ENCODE measurements at regions not wholly inside any gene's neighbourhood (a gene's known extent, or its start where the extent isn't known, plus 50 kb on each side); places are given as distances from the start of the nearest gene placed in this dataset.
A peak's percentile ranks its signal among the peaks of the same experiment; 100 is the strongest.

GRCh38 chr5:174336479-174336878 lies 291.0 kb downstream of the NSG2 start:
- peaks cover 51% of the 10 kb centered on the region for H3K4me1 Mint-ChIP-seq
- H3K4me3 ChIP-seq (ENCODE audit: low read length): no peak overlapping the region
- no peak overlapping the region for H3K9ac ChIP-seq (ENCODE audit: extremely low read depth, low read length, poor library complexity, severe bottlenecking)
- no peaks in the 10 kb centered on the region for H3K27me3 Mint-ChIP-seq (ENCODE audit: insufficient read depth)
- no peaks in the 10 kb centered on the region for H3K36me3 Mint-ChIP-seq (ENCODE audit: low read depth)
- H3K9me3 ChIP-seq (ENCODE audit: control insufficient read depth, low read length): no peaks in the 10 kb centered on the region
- no peak for DNase-seq
- H3K4me3 Mint-ChIP-seq: no peak overlapping the region
- H3K27me3 ChIP-seq (ENCODE audit: control insufficient read depth, insufficient read depth, low read length, poor library complexity, severe bottlenecking): no peaks in the 10 kb centered on the region
- no peak overlapping the region for H3K27ac Mint-ChIP-seq
- 95 to 100% methylated on average over 3 to 5 of the region's 5 CpGs for WGBS, 2 experiments (ENCODE audit: insufficient coverage in 1 of 2, insufficient read length in 1 of 2)
- H3K9me3 Mint-ChIP-seq: no peaks in the 10 kb centered on the region
- TF ChIP-seq, protein P1, sequence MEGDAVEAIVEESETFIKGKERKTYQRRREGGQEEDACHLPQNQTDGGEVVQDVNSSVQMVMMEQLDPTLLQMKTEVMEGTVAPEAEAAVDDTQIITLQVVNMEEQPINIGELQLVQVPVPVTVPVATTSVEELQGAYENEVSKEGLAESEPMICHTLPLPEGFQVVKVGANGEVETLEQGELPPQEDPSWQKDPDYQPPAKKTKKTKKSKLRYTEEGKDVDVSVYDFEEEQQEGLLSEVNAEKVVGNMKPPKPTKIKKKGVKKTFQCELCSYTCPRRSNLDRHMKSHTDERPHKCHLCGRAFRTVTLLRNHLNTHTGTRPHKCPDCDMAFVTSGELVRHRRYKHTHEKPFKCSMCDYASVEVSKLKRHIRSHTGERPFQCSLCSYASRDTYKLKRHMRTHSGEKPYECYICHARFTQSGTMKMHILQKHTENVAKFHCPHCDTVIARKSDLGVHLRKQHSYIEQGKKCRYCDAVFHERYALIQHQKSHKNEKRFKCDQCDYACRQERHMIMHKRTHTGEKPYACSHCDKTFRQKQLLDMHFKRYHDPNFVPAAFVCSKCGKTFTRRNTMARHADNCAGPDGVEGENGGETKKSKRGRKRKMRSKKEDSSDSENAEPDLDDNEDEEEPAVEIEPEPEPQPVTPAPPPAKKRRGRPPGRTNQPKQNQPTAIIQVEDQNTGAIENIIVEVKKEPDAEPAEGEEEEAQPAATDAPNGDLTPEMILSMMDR (conservative IDR thresholded peaks at IDR 0.05): no peak
- H3K36me3 ChIP-seq (ENCODE audit: control insufficient read depth, insufficient read depth, low read length): no peaks in the 10 kb centered on the region
- H3K27ac ChIP-seq (ENCODE audit: low read depth, low read length): peak overlapping the region; percentile 27
- peaks cover 20% of the 10 kb centered on the region for H3K4me1 ChIP-seq (ENCODE audit: control insufficient read depth, insufficient read depth, low read length)

- peak; percentile 72 for DNase-seq
Measured at GRCh38 chr5:174337276-174338184, 292.0 kb downstream of the NSG2 start.

GRCh38 chr5:174338185-174339010 lies 292.9 kb downstream of the NSG2 start:
- peak; percentile 55 for DNase-seq
- Histone ChIP-seq H3K36me3 (ENCODE audit: control insufficient read depth, insufficient read depth, low read length) (no peaks in the 10 kb centered on the region), H3K4me3 (ENCODE audit: low read length) (no peak overlapping the region), H3K27ac (ENCODE audit: low read depth, low read length) (peak overlapping the region; percentile 27), H3K27me3 (ENCODE audit: control insufficient read depth, insufficient read depth, low read length, poor library complexity, severe bottlenecking) (no peaks in the 10 kb centered on the region), H3K9me3 (ENCODE audit: control insufficient read depth, low read length) (no peaks in the 10 kb centered on the region), H3K4me1 (ENCODE audit: control insufficient read depth, insufficient read depth, low read length) (peaks cover 20% of the 10 kb centered on the region), H3K9ac (ENCODE audit: extremely low read depth, low read length, poor library complexity, severe bottlenecking) (peak overlapping the region; percentile 17)
- H3K4me1 Mint-ChIP-seq: peaks cover 51% of the 10 kb centered on the region
- H3K27ac Mint-ChIP-seq: peak overlapping the region; percentile 86
- no peaks in the 10 kb centered on the region for H3K9me3 Mint-ChIP-seq
- H3K4me3 Mint-ChIP-seq: peak overlapping the region; percentile 27
- TF ChIP-seq, protein P1 (conservative IDR thresholded peaks at IDR 0.05): no peak
- 58 to 75% methylated on average over 12 to 13 of the region's 13 CpGs for WGBS, 2 experiments (ENCODE audit: insufficient coverage in 1 of 2, insufficient read length in 1 of 2)
- no peaks in the 10 kb centered on the region for H3K27me3 Mint-ChIP-seq (ENCODE audit: insufficient read depth)
- H3K36me3 Mint-ChIP-seq (ENCODE audit: low read depth): no peaks in the 10 kb centered on the region

More at GRCh38 chr5:174337276-174338184, 292.0 kb downstream of the NSG2 start:
- Mint-ChIP-seq H3K36me3 (ENCODE audit: low read depth) (no peaks in the 10 kb centered on the region), H3K4me1 (peaks cover 51% of the 10 kb centered on the region), H3K27ac (peak overlapping the region; percentile 86), H3K4me3 (peak overlapping the region; percentile 27), H3K27me3 (ENCODE audit: insufficient read depth) (no peaks in the 10 kb centered on the region), H3K9me3 (no peaks in the 10 kb centered on the region)
- 38 to 43% methylated on average over 11 to 17 of the region's 18 CpGs for WGBS, 2 experiments (ENCODE audit: insufficient coverage in 1 of 2, insufficient read length in 1 of 2)
- H3K27me3 ChIP-seq (ENCODE audit: control insufficient read depth, insufficient read depth, low read length, poor library complexity, severe bottlenecking): no peaks in the 10 kb centered on the region
- no peaks in the 10 kb centered on the region for H3K36me3 ChIP-seq (ENCODE audit: control insufficient read depth, insufficient read depth, low read length)
- no peaks in the 10 kb centered on the region for H3K9me3 ChIP-seq (ENCODE audit: control insufficient read depth, low read length)
- H3K4me3 ChIP-seq (ENCODE audit: low read length): no peak overlapping the region
- TF ChIP-seq, protein P1 (conservative IDR thresholded peaks at IDR 0.05): no peak
- H3K27ac ChIP-seq (ENCODE audit: low read depth, low read length): peak overlapping the region; percentile 27
- H3K9ac ChIP-seq (ENCODE audit: extremely low read depth, low read length, poor library complexity, severe bottlenecking): peak overlapping the region; percentile 17
- H3K4me1 ChIP-seq (ENCODE audit: control insufficient read depth, insufficient read depth, low read length): peaks cover 20% of the 10 kb centered on the region

Measured in endodermal cell (in vitro differentiated cells).